Keratinocyte (primary cell): ENCODE measurements at regions not wholly inside any gene's neighbourhood (a gene's known extent, or its start where the extent isn't known, plus 50 kb on each side); places are given as distances from the start of the nearest gene placed in this dataset.

ENCODE experiments used
- CTCF ChIP-seq, 3 experiments: IDR thresholded peaks in 1 of 3; conservative IDR thresholded peaks in 1 of 3; optimal IDR thresholded peaks in 1 of 3; 2 replicates in 2 of 3; 3 replicates in 1 of 3; pipeline versions ENCODE3 to v1.5.1; 2011; ENCODE audit warnings: low read length in 3 of 3, mild to moderate bottlenecking in 3 of 3, moderate library complexity in 2 of 3, control low read depth in 1 of 3, inconsistent platforms in 1 of 3; ENCODE audit not compliant: insufficient read depth in 2 of 3; ENCODE audit errors: extremely low read depth in 1 of 3
- EZH2 ChIP-seq: IDR thresholded peaks from one replicate; pipeline ENCODE4 v1.6.1; 2012; ENCODE audit warnings: inconsistent platforms, mild to moderate bottlenecking, low read length, moderate library complexity

GRCh38 chr20:16626849-16627248 lies 53.6 kb upstream of the KIF16B start:
- TF ChIP-seq EZH2 (no peak), CTCF (optimal IDR thresholded peaks at IDR 0.05 in 1 of 3, IDR thresholded peaks at IDR 0.05 in 1 of 3, conservative IDR thresholded peaks at IDR 0.05 in 1 of 3; ENCODE audit: extremely low read depth in 1 of 3, insufficient read depth in 2 of 3, low read length in 3 of 3) (no peak)
